Naive thymus-derived CD4-positive, alpha-beta T cell (primary cell): ENCODE measurements at regions not wholly inside any gene's neighbourhood (a gene's known extent, or its start where the extent isn't known, plus 50 kb on each side); places are given as distances from the start of the nearest gene placed in this dataset.

ENCODE experiments used
- ATAC-seq: fragments of 150-1000 bp; cut with Tn5 transposase; 2 replicates; pipeline ENCODE4 v1.10.0; 2021; ENCODE audit warnings: mild to moderate bottlenecking, moderate library complexity
- CTCF ChIA-PET: fragments of 350-600 bp; sonication (Branson Sonifier 250); formaldehyde crosslinking; loops from one replicate; lab custom pipeline; 2021; ENCODE audit warnings: antibody characterized with exemption; lab: Charles Lee
- POLR2A ChIA-PET: fragments of 350-600 bp; sonication (Branson Sonifier 250); formaldehyde crosslinking; loops from one replicate; lab custom pipeline; 2021; ENCODE audit warnings: antibody characterized with exemption, inconsistent platforms; lab: Charles Lee
- DNase-seq, 9 donors: peaks; one replicate each; pipeline versions ENCODE4 v3.0.0 to v3.0.0-alpha.2; 2020 to 2022; ENCODE audit warnings: mixed read lengths in 1 of 9
- H3K27ac ChIP-seq: one replicate; pipeline ENCODE4 v1.7.0; 2013; ENCODE audit warnings: mild to moderate bottlenecking, low read depth, low read length, moderate library complexity
- H3K27me3 ChIP-seq, 2 donors: one replicate each; pipeline ENCODE4 v1.7.0; 2013; ENCODE audit warnings: low read length in 2 of 2, mild to moderate bottlenecking in 2 of 2, moderate library complexity in 2 of 2; ENCODE audit not compliant: control insufficient read depth in 2 of 2, insufficient read depth in 2 of 2
- H3K36me3 ChIP-seq, 3 experiments: 1 replicate in 2 of 3; 2 replicates in 1 of 3; pipeline ENCODE4 v1.7.0; 2013; ENCODE audit warnings: low read length in 3 of 3, mild to moderate bottlenecking in 3 of 3, moderate library complexity in 1 of 3; ENCODE audit not compliant: insufficient read depth in 3 of 3, control insufficient read depth in 2 of 3
- H3K4me1 ChIP-seq, 2 donors: one replicate each; pipeline ENCODE4 v1.7.0; 2013; ENCODE audit warnings: low read length in 2 of 2, mild to moderate bottlenecking in 2 of 2, moderate library complexity in 1 of 2; ENCODE audit not compliant: control insufficient read depth in 2 of 2, insufficient read depth in 2 of 2
- H3K4me3 ChIP-seq: 2 replicates; pipeline ENCODE4 v1.7.0; 2013; ENCODE audit warnings: mild to moderate bottlenecking, low read length
- H3K9me3 ChIP-seq, 3 experiments: 1 replicate in 2 of 3; 2 replicates in 1 of 3; pipeline ENCODE4 v1.7.0; 2013; ENCODE audit warnings: low read length in 3 of 3; ENCODE audit not compliant: control insufficient read depth in 2 of 3
- H3K27ac Mint-ChIP-seq, 9 donors: one replicate each; pipeline ENCODE4 v1.8.0; 2020 to 2022; ENCODE audit warnings: mixed read lengths in 9 of 9, mild to moderate bottlenecking in 8 of 9, moderate library complexity in 5 of 9, inconsistent platforms in 2 of 9
- H3K27me3 Mint-ChIP-seq, 5 donors: one replicate each; pipeline ENCODE4 v1.8.0; 2021 to 2022; ENCODE audit warnings: mixed read lengths in 5 of 5, mild to moderate bottlenecking in 1 of 5
- H3K36me3 Mint-ChIP-seq, 5 donors: one replicate each; pipeline ENCODE4 v1.8.0; 2020 to 2022; ENCODE audit warnings: mixed read lengths in 5 of 5, mild to moderate bottlenecking in 3 of 5, inconsistent platforms in 1 of 5
- H3K4me1 Mint-ChIP-seq, 7 donors: one replicate each; pipeline ENCODE4 v1.8.0; 2020 to 2022; ENCODE audit warnings: mixed read lengths in 7 of 7, mild to moderate bottlenecking in 3 of 7, inconsistent platforms in 1 of 7
- H3K4me3 Mint-ChIP-seq, 10 donors: one replicate each; pipeline ENCODE4 v1.8.0; 2020 to 2022; ENCODE audit warnings: mild to moderate bottlenecking in 10 of 10, mixed read lengths in 10 of 10, moderate library complexity in 6 of 10, inconsistent platforms in 2 of 10
- H3K9me3 Mint-ChIP-seq, 11 donors: one replicate each; pipeline ENCODE4 v1.8.0; 2020 to 2022; ENCODE audit warnings: mixed read lengths in 11 of 11, mild to moderate bottlenecking in 4 of 11, inconsistent platforms in 1 of 11, moderate library complexity in 1 of 11
- intact Hi-C, 2 donors: fragments of 100-400 bp; cut with micrococcal nuclease; formaldehyde crosslinking; loops; one replicate each; pipeline ENCODE4 v1.15.1; 2023

- intact Hi-C loops: no loop called here
Observed at GRCh38 chr12:11963841-11964471, 106.8 kb upstream of the BCL2L14 start.

GRCh38 chr12:11965258-11965910 is 105.4 kb upstream of the BCL2L14 start:
- Histone ChIP-seq H3K9me3 (no peaks in the 10 kb centered on the region), H3K4me3 (no peak overlapping the region), H3K36me3 (no peaks in the 10 kb centered on the region), H3K27me3 (no peaks in the 10 kb centered on the region), H3K4me1 (no peaks in the 10 kb centered on the region), H3K27ac (no peak overlapping the region)
- H3K4me3 Mint-ChIP-seq: no peak overlapping the region
- intact Hi-C loops: no loop called here
- peaks cover 0 to 6% (median 0%) of the 10 kb centered on the region in 11 donors for H3K9me3 Mint-ChIP-seq
- ChIA-PET POLR2A (interaction anchor here (0.6 to 1.0 kb wide), 2 partner anchors 18 to 35 kb away, joined by 3 to 4 read pairs; no protein-coding TSS in a partner anchor), CTCF (interaction anchor here (0.6 kb wide), 1 partner anchor 369 kb away, joined by 3 read pairs; no protein-coding TSS in a partner anchor)
- peak overlapping the region in 2 of 9 donors; percentile 4 to 67 for H3K27ac Mint-ChIP-seq
- ATAC-seq (no peak), DNase-seq (no peak)
- peaks cover 0 to 22% (median 7%) of the 10 kb centered on the region in 7 donors for H3K4me1 Mint-ChIP-seq
- H3K36me3 Mint-ChIP-seq: peaks cover 0 to 23% (median 0%) of the 10 kb centered on the region in 5 donors
- no peaks in the 10 kb centered on the region for H3K27me3 Mint-ChIP-seq

More at GRCh38 chr12:11963841-11964471, 106.8 kb upstream of the BCL2L14 start:
- H3K4me3 Mint-ChIP-seq: no peak overlapping the region
- Histone ChIP-seq H3K4me3 (no peak overlapping the region), H3K27me3 (no peaks in the 10 kb centered on the region), H3K9me3 (no peaks in the 10 kb centered on the region), H3K4me1 (peaks cover 0 to 3% of the 10 kb centered on the region in 2 donors), H3K36me3 (no peaks in the 10 kb centered on the region), H3K27ac (no peak overlapping the region)
- peak overlapping the region in 1 of 9 donors; percentile 7 for H3K27ac Mint-ChIP-seq
- ChIA-PET CTCF (interaction anchor here (0.6 to 0.8 kb wide), 2 partner anchors 39 to 418 kb away, joined by 3 to 4 read pairs; no protein-coding TSS in a partner anchor), POLR2A (interaction anchor here (0.9 kb wide), 1 partner anchor 39 kb away, joined by 3 read pairs; no protein-coding TSS in a partner anchor)
- H3K27me3 Mint-ChIP-seq: no peaks in the 10 kb centered on the region
- DNase-seq (no peak), ATAC-seq (no peak)
- peaks cover 0 to 20% (median 0%) of the 10 kb centered on the region in 5 donors for H3K36me3 Mint-ChIP-seq
- H3K9me3 Mint-ChIP-seq: peaks cover 0 to 8% (median 0%) of the 10 kb centered on the region in 11 donors
- peaks cover 0 to 27% (median 8%) of the 10 kb centered on the region in 7 donors for H3K4me1 Mint-ChIP-seq

- DNase-seq: no peak
- no peaks in the 10 kb centered on the region for H3K36me3 ChIP-seq
- Mint-ChIP-seq H3K27ac (peak overlapping the region in 2 of 9 donors; percentile 0 to 19), H3K9me3 (peaks cover 0 to 9% (median 0%) of the 10 kb centered on the region in 11 donors), H3K36me3 (peaks cover 0 to 30% (median 0%) of the 10 kb centered on the region in 5 donors), H3K4me1 (peaks cover 0 to 17% (median 7%) of the 10 kb centered on the region in 7 donors), H3K27me3 (no peaks in the 10 kb centered on the region), H3K4me3 (no peak overlapping the region)
- intact Hi-C loops: no loop called here
- H3K4me1 ChIP-seq: no peaks in the 10 kb centered on the region
- H3K4me3 ChIP-seq: no peak overlapping the region
- ChIA-PET POLR2A (interaction anchor here (0.6 to 0.7 kb wide), 2 partner anchors 9 to 19 kb away, joined by 3 read pairs; no protein-coding TSS in a partner anchor), CTCF (interaction anchor here (0.7 kb wide), 2 partner anchors 19 to 388 kb away, joined by 3 to 4 read pairs; no protein-coding TSS in a partner anchor)
- no peak overlapping the region for H3K27ac ChIP-seq
- no peaks in the 10 kb centered on the region for H3K27me3 ChIP-seq
- no peak for ATAC-seq
- no peaks in the 10 kb centered on the region for H3K9me3 ChIP-seq
Observed at GRCh38 chr12:11967376-11968047, 103.2 kb upstream of the BCL2L14 start.

GRCh38 chr12:11968048-11968383 is 102.7 kb upstream of the BCL2L14 start:
- ChIA-PET POLR2A (interaction anchor here (0.7 kb wide), 1 partner anchor 19 kb away, joined by 3 read pairs; no protein-coding TSS in a partner anchor), CTCF (no interaction called here)

GRCh38 chr12:11968516-11968915 is 102.2 kb upstream of the BCL2L14 start:
- Mint-ChIP-seq H3K9me3 (peaks cover 0 to 9% (median 0%) of the 10 kb centered on the region in 11 donors), H3K36me3 (peaks cover 0 to 25% (median 0%) of the 10 kb centered on the region in 5 donors), H3K4me1 (peaks cover 0 to 14% (median 3%) of the 10 kb centered on the region in 7 donors), H3K27ac (no peak overlapping the region), H3K27me3 (no peaks in the 10 kb centered on the region), H3K4me3 (no peak overlapping the region)
- Histone ChIP-seq H3K4me1 (no peaks in the 10 kb centered on the region), H3K9me3 (no peaks in the 10 kb centered on the region), H3K4me3 (no peak overlapping the region), H3K36me3 (no peaks in the 10 kb centered on the region), H3K27me3 (no peaks in the 10 kb centered on the region), H3K27ac (no peak overlapping the region)
- ChIA-PET POLR2A (interaction anchor here (0.8 kb wide), 1 partner anchor 196 kb away, joined by 3 read pairs; no protein-coding TSS in a partner anchor), CTCF (no interaction called here)
- intact Hi-C loops: no loop called here
- ATAC-seq: no peak
- DNase-seq: no peak

More at GRCh38 chr12:11968048-11968383, 102.7 kb upstream of the BCL2L14 start:
- H3K27me3 ChIP-seq: no peaks in the 10 kb centered on the region
- Mint-ChIP-seq H3K4me1 (peaks cover 0 to 17% (median 7%) of the 10 kb centered on the region in 7 donors), H3K36me3 (peaks cover 0 to 26% (median 0%) of the 10 kb centered on the region in 5 donors), H3K4me3 (no peak overlapping the region), H3K27me3 (no peaks in the 10 kb centered on the region), H3K9me3 (peaks cover 0 to 9% (median 0%) of the 10 kb centered on the region in 11 donors), H3K27ac (no peak overlapping the region)
- DNase-seq (no peak), ATAC-seq (no peak)
- H3K36me3 ChIP-seq: no peaks in the 10 kb centered on the region
- intact Hi-C loops: no loop called here
- H3K4me1 ChIP-seq: no peaks in the 10 kb centered on the region
- H3K27ac ChIP-seq: no peak overlapping the region
- H3K9me3 ChIP-seq: no peaks in the 10 kb centered on the region
- H3K4me3 ChIP-seq: no peak overlapping the region
